Type B pancreatic cell (in vitro differentiated cells): ENCODE measurements at regions not wholly inside any gene's neighbourhood (a gene's known extent, or its start where the extent isn't known, plus 50 kb on each side); places are given as distances from the start of the nearest gene placed in this dataset.

Experiments
- DNase-seq: peaks from one replicate; pipeline ENCODE4 v3.0.0; 2021; ENCODE audit warnings: mixed read lengths; ENCODE audit not compliant: unreplicated experiment; ENCODE audit errors: extremely low spot score
- H3K27ac Mint-ChIP-seq: 2 replicates; pipeline ENCODE4 v1.8.0; 2021; ENCODE audit warnings: mild to moderate bottlenecking, mixed read lengths
- H3K27me3 Mint-ChIP-seq: 2 replicates; pipeline ENCODE4 v1.8.0; 2021; ENCODE audit warnings: mixed read lengths
- H3K36me3 Mint-ChIP-seq: 2 replicates; pipeline ENCODE4 v1.8.0; 2021; ENCODE audit warnings: mixed read lengths
- H3K4me1 Mint-ChIP-seq: one replicate; pipeline ENCODE4 v1.8.0; 2021; ENCODE audit warnings: mixed read lengths; ENCODE audit not compliant: unreplicated experiment
- H3K4me3 Mint-ChIP-seq: 2 replicates; pipeline ENCODE4 v1.8.0; 2021; ENCODE audit warnings: mild to moderate bottlenecking, mixed read lengths
- H3K9me3 Mint-ChIP-seq: 2 replicates; pipeline ENCODE4 v1.8.0; 2021; ENCODE audit warnings: mixed read lengths
- TF ChIP-seq, protein P1 (sequence below): fragments of 200-600 bp; sonication (generic); conservative IDR thresholded peaks from 2 replicates; pipeline ENCODE4 v1.5.0; 2021; ENCODE audit warnings: antibody characterized with exemption, mild to moderate bottlenecking

- no peaks in the 10 kb centered on the region for H3K4me1 Mint-ChIP-seq
- no peak overlapping the region for H3K4me3 Mint-ChIP-seq
- no peak for DNase-seq
- H3K36me3 Mint-ChIP-seq: no peaks in the 10 kb centered on the region
- no peaks in the 10 kb centered on the region for H3K27me3 Mint-ChIP-seq
- TF ChIP-seq, protein P1, sequence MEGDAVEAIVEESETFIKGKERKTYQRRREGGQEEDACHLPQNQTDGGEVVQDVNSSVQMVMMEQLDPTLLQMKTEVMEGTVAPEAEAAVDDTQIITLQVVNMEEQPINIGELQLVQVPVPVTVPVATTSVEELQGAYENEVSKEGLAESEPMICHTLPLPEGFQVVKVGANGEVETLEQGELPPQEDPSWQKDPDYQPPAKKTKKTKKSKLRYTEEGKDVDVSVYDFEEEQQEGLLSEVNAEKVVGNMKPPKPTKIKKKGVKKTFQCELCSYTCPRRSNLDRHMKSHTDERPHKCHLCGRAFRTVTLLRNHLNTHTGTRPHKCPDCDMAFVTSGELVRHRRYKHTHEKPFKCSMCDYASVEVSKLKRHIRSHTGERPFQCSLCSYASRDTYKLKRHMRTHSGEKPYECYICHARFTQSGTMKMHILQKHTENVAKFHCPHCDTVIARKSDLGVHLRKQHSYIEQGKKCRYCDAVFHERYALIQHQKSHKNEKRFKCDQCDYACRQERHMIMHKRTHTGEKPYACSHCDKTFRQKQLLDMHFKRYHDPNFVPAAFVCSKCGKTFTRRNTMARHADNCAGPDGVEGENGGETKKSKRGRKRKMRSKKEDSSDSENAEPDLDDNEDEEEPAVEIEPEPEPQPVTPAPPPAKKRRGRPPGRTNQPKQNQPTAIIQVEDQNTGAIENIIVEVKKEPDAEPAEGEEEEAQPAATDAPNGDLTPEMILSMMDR: no peak
- no peaks in the 10 kb centered on the region for H3K9me3 Mint-ChIP-seq
- no peak overlapping the region for H3K27ac Mint-ChIP-seq
These were observed 763.1 kb downstream of the C6orf118 start for GRCh38 chr6:164546263-164546662.

DNA sequence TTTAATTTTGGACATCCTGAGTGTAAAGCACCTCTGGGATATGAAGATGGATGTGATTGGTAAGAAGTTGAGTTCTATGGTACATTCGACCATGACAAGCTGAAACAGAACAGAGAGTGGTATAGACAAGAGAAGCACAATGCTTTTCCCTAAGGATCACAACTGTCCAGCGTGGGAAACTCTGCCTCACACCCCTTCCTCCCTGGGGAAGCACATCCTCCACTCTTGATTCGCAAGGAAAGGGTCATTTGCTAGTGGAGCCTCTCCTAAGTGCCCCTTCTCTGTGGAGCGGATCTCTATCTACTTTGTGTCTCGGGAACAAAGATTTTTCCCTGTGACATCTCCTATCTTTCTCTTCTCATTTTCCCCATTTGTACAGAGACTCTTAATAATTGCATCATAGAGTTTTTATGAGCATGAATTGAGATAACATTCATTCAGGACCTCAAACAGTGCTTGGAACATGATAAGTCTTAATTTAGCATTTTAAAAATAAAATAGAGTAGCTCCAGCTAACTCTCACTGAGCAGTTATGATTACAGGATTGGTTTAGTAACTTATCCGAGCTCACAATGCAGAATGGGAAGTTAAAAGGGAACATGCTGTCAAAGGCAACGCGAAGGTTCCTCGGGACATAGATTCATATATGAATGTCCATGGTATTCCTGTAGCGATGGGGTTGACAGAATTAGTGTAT is 775.2 kb downstream of the C6orf118 start:
- no peak for DNase-seq
- Mint-ChIP-seq H3K9me3 (no peaks in the 10 kb centered on the region), H3K36me3 (no peaks in the 10 kb centered on the region), H3K4me3 (no peak overlapping the region), H3K27ac (no peak overlapping the region), H3K27me3 (no peaks in the 10 kb centered on the region), H3K4me1 (peaks cover 11% of the 10 kb centered on the region)
- TF ChIP-seq, protein P1: no peak

DNA sequence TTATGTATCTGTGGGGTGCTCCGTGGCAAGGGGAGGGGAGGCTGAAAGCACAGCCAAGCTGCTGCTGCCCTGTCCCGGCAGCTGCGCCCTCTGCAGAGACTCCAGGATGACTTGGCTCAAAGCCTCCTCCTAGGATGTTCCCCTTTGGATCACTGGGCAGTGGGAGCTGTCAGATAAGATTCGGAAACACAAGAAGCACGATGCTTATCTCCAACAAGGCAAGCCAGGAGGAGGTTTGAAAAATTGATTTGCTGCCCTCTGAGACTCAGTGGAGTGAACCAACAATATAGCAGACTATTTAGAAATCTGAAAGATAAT is 776.4 kb downstream of the C6orf118 start:
- Mint-ChIP-seq H3K4me3 (no peak overlapping the region), H3K27me3 (no peaks in the 10 kb centered on the region), H3K9me3 (no peaks in the 10 kb centered on the region), H3K36me3 (no peaks in the 10 kb centered on the region), H3K27ac (no peak overlapping the region), H3K4me1 (peaks cover 11% of the 10 kb centered on the region)
- DNase-seq: no peak
- TF ChIP-seq, protein P1: no peak

DNA sequence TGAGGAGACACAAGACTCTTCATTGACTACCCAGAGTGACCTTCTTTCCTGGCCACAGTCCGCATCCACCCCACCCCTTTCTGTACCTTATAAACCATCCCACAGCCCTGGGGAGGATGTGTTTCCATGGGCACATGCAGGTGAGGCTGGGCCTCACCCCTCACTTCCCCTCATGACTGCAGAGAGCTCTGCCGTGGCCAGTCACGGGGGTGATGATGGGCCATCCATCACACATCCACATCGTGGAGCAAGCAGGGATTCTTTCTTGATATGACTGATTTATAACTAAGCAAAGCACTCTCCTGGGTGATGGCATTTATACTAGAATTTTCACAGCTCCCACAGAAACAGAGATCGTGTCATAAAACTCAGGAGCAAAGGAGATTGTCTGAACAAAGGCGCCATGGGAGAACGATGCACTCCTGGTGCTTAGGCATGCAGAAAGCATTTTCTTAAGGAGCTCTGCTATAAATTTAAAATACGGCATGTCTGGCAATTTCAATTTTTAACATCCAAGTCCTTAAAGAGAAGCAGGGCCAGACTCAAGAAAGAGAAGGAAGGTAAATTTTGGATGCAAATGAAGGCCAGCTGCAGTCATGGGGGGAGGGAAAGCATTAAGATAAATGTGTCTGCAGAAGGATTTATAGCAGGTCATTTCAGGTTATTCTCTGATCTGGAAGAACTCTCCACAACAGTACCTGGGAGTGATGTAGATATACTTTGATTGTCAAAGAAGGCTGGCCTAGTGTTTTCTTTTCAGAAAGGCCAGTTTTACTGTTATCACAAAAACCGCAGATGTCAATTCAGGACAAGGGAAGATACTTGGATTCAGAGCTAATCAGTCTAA is 777.0 kb downstream of the C6orf118 start:
- Mint-ChIP-seq H3K36me3 (no peaks in the 10 kb centered on the region), H3K9me3 (no peaks in the 10 kb centered on the region), H3K4me1 (peaks cover 11% of the 10 kb centered on the region), H3K27ac (no peak overlapping the region), H3K27me3 (no peaks in the 10 kb centered on the region), H3K4me3 (no peak overlapping the region)
- TF ChIP-seq, protein P1: no peak
- DNase-seq: no peak

GRCh38 chr6:164531736-164532135 is 777.7 kb downstream of the C6orf118 start:
- H3K27ac Mint-ChIP-seq: no peak overlapping the region
- H3K36me3 Mint-ChIP-seq: no peaks in the 10 kb centered on the region
- H3K4me3 Mint-ChIP-seq: no peak overlapping the region
- H3K27me3 Mint-ChIP-seq: no peaks in the 10 kb centered on the region
- TF ChIP-seq, protein P1: no peak
- peaks cover 11% of the 10 kb centered on the region for H3K4me1 Mint-ChIP-seq
- H3K9me3 Mint-ChIP-seq: no peaks in the 10 kb centered on the region
- DNase-seq: no peak
